AG04450 (cell line): ENCODE measurements at regions not wholly inside any gene's neighbourhood (a gene's known extent, or its start where the extent isn't known, plus 50 kb on each side); places are given as distances from the start of the nearest gene placed in this dataset.
"Not testable (repeated sequence)": the region's sequence is repeated elsewhere in the genome, so short reads cannot be mapped to it uniquely, and the experiment has no call there.

ENCODE experiments used
- CTCF ChIA-PET: fragments of 300-600, 350-600 bp; formaldehyde crosslinking; extraction: SDS; loops from one replicate; lab custom pipeline; 2022; ENCODE audit warnings: antibody characterized with exemption, inconsistent platforms; lab: Charles Lee
- POLR2A ChIA-PET: fragments of 350-600 bp; formaldehyde crosslinking; extraction: SDS; loops from one replicate; lab custom pipeline; 2021; ENCODE audit warnings: antibody characterized with exemption, inconsistent platforms; lab: Yijun Ruan, JAX
- DNase-seq: peaks from one replicate; pipeline ENCODE4 v3.0.0-alpha.2; 2011; ENCODE audit warnings: low read depth, low spot score
- H3K27ac ChIP-seq: one replicate; pipeline ENCODE4 v1.5.1; 2012; ENCODE audit warnings: low read depth, low read length, control low read depth
- H3K27me3 ChIP-seq: one replicate; pipeline ENCODE4 v1.6.0; 2012; ENCODE audit warnings: low read length; ENCODE audit not compliant: control insufficient read depth, insufficient read depth
- H3K4me3 ChIP-seq: 2 replicates; pipeline ENCODE4 v1.5.1; 2011; ENCODE audit warnings: mild to moderate bottlenecking, low read depth, low read length, control low read depth
- H3K9me3 ChIP-seq: 2 replicates; pipeline ENCODE4 v1.5.1; 2012; ENCODE audit warnings: low read length; ENCODE audit not compliant: control insufficient read depth, insufficient read depth
- TF ChIP-seq, protein P1 (sequence below): IDR thresholded peaks from 2 replicates; pipeline ENCODE4 v1.5.1; 2011; ENCODE audit warnings: low read depth, low read length, control low read depth, inconsistent platforms

DNA sequence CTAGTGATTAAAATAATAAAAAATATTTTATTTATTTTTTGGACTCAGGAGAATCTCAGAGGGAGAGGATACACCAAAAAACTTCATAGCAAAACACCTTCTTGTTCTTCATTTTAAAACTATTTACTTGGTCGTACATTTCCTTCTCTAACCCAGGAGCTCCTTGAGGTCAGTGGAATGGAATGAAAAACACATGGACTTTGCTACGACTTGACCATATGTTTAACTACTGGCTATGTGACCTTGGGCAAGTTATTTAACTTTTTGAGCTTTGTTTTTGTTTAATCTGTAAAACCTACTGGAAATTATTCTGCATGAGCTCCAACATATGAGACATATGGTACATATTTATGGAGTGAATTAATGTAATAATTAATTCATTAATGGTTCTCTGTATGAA is 1005.5 kb upstream of the CITED2 start:
- ChIA-PET CTCF (interaction anchor here (0.6 kb wide), 1 partner anchor 1010 kb away, joined by 3 read pairs; no protein-coding TSS in a partner anchor), POLR2A (interaction anchor here (0.8 kb wide), 1 partner anchor 301 kb away, joined by 3 read pairs; no protein-coding TSS in a partner anchor)
- peaks cover 2% of the 10 kb centered on the region; the same call in 1 of the 2 replicates for H3K9me3 ChIP-seq
- no peak overlapping the region for H3K4me3 ChIP-seq
- TF ChIP-seq, protein P1, sequence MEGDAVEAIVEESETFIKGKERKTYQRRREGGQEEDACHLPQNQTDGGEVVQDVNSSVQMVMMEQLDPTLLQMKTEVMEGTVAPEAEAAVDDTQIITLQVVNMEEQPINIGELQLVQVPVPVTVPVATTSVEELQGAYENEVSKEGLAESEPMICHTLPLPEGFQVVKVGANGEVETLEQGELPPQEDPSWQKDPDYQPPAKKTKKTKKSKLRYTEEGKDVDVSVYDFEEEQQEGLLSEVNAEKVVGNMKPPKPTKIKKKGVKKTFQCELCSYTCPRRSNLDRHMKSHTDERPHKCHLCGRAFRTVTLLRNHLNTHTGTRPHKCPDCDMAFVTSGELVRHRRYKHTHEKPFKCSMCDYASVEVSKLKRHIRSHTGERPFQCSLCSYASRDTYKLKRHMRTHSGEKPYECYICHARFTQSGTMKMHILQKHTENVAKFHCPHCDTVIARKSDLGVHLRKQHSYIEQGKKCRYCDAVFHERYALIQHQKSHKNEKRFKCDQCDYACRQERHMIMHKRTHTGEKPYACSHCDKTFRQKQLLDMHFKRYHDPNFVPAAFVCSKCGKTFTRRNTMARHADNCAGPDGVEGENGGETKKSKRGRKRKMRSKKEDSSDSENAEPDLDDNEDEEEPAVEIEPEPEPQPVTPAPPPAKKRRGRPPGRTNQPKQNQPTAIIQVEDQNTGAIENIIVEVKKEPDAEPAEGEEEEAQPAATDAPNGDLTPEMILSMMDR: no peak
- H3K27me3 ChIP-seq: no peaks in the 10 kb centered on the region
- no peak overlapping the region for H3K27ac ChIP-seq
- peak; percentile 72 for DNase-seq

DNA sequence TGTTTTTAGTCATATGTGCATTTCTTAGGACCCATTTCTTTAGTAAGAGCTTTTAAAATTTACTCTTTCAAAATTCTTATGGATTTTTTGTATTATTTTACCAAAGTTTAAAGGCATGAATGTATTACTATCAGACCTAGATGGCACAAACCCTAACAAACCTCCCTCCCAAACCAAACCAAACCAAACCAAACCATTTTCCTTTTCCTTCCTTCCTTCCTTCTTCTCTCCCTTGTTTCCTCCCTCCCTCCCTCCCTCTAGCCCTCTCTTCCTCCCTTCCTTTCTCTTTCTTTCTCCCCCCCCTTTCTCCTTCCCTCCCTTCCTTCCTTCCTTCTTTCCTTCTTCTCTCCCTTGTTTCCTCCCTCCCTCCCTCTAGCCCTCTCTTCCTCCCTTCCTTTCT is 1001.8 kb upstream of the CITED2 start:
- Histone ChIP-seq H3K4me3 (no peak overlapping the region), H3K27me3 (no peaks in the 10 kb centered on the region), H3K9me3 (peaks cover 11% of the 10 kb centered on the region; the same call in 1 of the 2 replicates), H3K27ac (no peak overlapping the region)
- CTCF ChIA-PET: no interaction called here
- TF ChIP-seq, protein P1: no peak
- POLR2A ChIA-PET: no interaction called here
- DNase-seq: no peak

DNA sequence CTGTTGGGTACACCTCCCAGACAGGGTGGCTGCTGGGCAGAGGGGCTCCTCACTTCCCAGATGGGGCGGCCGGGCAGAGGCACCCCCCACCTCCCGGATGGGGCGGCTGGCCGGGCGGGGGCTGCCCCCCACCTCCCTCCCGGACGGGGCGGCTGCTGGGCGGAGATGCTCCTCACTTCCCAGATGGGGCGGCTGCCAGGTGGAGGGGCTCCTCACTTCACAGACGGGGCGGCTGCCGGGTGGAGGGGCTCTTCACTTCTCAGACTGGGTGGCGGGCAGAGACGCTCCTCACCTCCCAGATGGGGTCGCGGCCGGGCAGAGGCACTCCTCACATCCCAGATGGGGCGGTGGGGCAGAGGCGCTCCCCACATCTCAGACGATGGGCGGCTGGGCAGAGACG is 999.3 kb upstream of the CITED2 start:
- CTCF ChIA-PET: not testable (repeated sequence)

DNA sequence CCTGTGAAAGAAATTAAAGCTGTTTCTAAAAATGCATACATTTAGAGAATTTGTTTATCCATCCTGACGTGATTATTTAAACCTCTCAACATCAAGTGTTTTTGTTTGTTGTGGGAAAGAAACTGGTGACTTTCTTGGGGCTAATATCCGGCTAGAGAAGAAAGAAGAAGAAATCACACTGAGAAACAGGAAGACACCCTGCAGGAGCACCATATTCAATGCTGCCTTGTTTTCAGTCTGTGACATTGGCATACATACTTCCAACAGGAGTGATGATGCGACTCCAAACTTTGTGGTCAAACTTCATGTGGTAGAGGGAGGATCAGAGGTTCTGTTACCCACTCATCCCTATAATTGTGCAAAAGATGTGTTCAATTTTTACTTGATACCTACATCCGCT is 997.6 kb upstream of the CITED2 start:
- Histone ChIP-seq H3K27ac (no peak overlapping the region), H3K9me3 (peaks cover 11% of the 10 kb centered on the region; the same call in 1 of the 2 replicates), H3K27me3 (no peaks in the 10 kb centered on the region), H3K4me3 (no peak overlapping the region)
- TF ChIP-seq, protein P1: no peak
- CTCF ChIA-PET: no interaction called here
- POLR2A ChIA-PET: no interaction called here
- DNase-seq: no peak

More for the DNA sequence above, 999.3 kb upstream of the CITED2 start:
- H3K27me3 ChIP-seq, POLR2A ChIA-PET, DNase-seq, H3K27ac ChIP-seq, H3K4me3 ChIP-seq: not testable (repeated sequence)
- peaks cover 11% of the 10 kb centered on the region; the same call in 1 of the 2 replicates for H3K9me3 ChIP-seq

DNA sequence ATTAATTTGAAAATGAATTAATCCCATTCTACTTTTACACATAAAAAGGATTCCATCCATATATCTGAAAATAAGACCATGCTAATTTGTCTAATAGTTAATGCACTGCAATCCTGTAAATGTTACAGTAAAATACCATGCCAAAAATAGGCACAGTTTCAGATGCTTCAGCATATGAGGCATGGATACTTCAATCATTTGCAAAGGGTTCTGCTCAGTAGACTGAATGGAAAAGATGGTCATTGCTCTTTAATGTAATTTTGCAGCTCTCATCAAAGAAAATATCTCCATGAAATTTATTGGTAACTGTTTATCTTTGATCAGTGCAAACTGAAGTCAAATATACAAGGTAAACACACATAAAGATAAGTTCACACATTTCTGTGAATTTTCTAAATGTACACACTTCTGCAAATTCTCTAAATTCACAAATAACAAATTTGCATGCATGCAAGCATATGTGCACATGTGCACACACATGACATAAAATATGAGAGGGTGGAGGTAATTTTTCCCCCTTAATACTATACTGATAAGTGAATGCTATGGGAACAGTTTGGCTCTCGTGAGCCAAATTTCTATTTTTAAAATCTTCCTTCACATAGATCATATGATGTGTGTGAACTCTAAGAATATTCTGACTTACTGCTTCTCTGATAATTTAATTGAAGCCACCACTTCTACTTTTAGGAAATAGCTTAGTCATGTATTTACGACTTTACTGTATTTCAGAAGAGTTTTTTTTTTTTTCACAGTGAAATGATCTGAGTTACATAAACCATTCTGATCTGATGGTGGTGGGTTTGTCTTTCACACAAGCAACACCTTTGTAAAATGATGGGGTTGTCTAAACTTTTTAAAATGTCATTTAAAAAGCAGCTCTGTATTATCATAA is 996.8 kb upstream of the CITED2 start:
- Histone ChIP-seq H3K9me3 (peaks cover 11% of the 10 kb centered on the region; the same call in 1 of the 2 replicates), H3K27me3 (no peaks in the 10 kb centered on the region), H3K4me3 (no peak overlapping the region), H3K27ac (no peak overlapping the region)
- POLR2A ChIA-PET: interaction anchor here (0.6 kb wide), 1 partner anchor 59 kb away, joined by 3 read pairs; no protein-coding TSS in a partner anchor
- CTCF ChIA-PET: no interaction called here
- DNase-seq: no peak
- TF ChIP-seq, protein P1: no peak
